22Rv1 (cell line): ENCODE measurements at regions not wholly inside any gene's neighbourhood (a gene's known extent, or its start where the extent isn't known, plus 50 kb on each side); places are given as distances from the start of the nearest gene placed in this dataset.

Experiments
- ZFX ChIP-seq: fragments of 450-650 bp; IDR thresholded peaks from 2 replicates; pipeline ENCODE4 v1.6.1; 2017; ENCODE audit warnings: antibody characterized with exemption, borderline replicate concordance
- TF ChIP-seq, protein P1 (sequence below): fragments of 450-650 bp; IDR thresholded peaks from 2 replicates; pipeline ENCODE4 v1.5.1; 2017; ENCODE audit warnings: mild to moderate bottlenecking

DNA sequence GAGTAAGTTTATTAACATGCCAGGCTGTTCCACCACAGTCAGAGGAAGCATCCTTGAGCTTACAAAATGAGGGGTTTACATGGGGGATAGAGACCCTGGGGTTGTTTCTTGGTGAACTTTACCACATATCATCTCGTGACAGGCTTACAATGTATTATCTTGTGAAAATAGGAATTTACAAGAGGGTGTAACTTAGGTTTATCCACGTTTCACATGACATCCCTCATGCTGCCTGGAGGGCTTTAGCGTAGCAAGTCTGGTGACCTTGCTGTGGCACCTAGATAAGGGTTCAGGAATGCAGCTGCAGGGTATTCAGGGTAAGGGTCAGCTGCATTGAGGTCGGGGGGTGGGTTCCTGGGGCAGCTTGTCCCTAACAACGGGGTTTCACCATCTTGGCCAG lies 154.6 kb upstream of the ARG1 start:
- TF ChIP-seq, protein P1, sequence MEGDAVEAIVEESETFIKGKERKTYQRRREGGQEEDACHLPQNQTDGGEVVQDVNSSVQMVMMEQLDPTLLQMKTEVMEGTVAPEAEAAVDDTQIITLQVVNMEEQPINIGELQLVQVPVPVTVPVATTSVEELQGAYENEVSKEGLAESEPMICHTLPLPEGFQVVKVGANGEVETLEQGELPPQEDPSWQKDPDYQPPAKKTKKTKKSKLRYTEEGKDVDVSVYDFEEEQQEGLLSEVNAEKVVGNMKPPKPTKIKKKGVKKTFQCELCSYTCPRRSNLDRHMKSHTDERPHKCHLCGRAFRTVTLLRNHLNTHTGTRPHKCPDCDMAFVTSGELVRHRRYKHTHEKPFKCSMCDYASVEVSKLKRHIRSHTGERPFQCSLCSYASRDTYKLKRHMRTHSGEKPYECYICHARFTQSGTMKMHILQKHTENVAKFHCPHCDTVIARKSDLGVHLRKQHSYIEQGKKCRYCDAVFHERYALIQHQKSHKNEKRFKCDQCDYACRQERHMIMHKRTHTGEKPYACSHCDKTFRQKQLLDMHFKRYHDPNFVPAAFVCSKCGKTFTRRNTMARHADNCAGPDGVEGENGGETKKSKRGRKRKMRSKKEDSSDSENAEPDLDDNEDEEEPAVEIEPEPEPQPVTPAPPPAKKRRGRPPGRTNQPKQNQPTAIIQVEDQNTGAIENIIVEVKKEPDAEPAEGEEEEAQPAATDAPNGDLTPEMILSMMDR, result no peak
- TF ChIP-seq ZFX, result no peak
